ENCODE measurements at regions not wholly inside any gene's neighbourhood (a gene's known extent, or its start where the extent isn't known, plus 50 kb on each side); places are given as distances from the start of the nearest gene placed in this dataset.

DNA sequence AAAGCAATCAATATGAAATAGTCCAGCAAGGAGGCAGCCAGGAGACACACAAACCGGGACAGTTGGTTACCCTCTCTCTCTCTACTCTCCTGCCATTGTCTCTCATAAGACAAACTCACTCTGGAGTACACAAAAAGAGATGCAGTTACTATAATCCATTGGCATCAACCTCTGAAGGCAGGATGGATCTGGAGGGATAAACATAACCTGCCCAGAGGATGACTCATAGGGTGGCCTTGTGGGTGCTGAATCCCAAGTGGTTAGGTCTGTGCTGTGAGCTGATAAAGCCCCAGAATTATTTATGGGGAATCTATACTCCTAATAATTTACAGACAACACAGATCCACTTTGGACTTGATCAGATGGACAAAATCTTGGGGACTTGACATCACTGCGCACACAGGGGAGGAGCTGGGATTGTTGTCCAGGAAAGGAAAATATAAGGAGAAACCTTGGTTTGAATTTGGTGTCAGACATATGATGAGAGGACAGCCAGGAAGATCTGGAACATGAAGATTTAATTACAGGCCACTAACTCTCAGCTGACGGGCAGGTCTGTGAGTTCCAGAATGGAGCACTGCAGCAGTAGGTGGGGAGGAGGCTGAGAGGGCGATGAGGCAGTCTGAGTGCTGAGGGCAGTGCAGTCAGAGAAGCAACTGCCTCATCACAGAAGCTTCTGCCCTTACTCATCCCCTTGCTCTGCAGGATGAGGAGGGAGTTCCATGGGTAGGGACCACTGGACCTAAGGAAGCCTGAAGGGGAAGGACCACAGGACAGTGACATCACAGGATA lies 113.9 kb upstream of the PRSS58 start:
- no peak overlapping the region for H3K27ac ChIP-seq
- H3F3A ChIP-seq (ENCODE audit: insufficient read depth, low read depth): peaks cover 27% of the 10 kb centered on the region
- peaks cover 9% of the 10 kb centered on the region; the same call in 1 of the 2 replicates for H3K9me3 ChIP-seq (ENCODE audit: insufficient read depth, low read depth)
- no peaks in the 10 kb centered on the region for H3K27me3 ChIP-seq (ENCODE audit: insufficient read depth, low read depth)
- no peaks in the 10 kb centered on the region for H3K9me2 ChIP-seq (ENCODE audit: insufficient read depth)
- H2AFZ ChIP-seq: no peak overlapping the region
- no peaks in the 10 kb centered on the region for H3K36me3 ChIP-seq (ENCODE audit: low read depth)
- H3K4me3 ChIP-seq: no peak overlapping the region
- ChIA-PET POLR2A (ENCODE audit: unreplicated experiment) (no interaction called here), CTCF (no interaction called here)
- no peaks in the 10 kb centered on the region for H4K20me1 ChIP-seq (ENCODE audit: insufficient read depth)
- TF ChIP-seq, protein P1, sequence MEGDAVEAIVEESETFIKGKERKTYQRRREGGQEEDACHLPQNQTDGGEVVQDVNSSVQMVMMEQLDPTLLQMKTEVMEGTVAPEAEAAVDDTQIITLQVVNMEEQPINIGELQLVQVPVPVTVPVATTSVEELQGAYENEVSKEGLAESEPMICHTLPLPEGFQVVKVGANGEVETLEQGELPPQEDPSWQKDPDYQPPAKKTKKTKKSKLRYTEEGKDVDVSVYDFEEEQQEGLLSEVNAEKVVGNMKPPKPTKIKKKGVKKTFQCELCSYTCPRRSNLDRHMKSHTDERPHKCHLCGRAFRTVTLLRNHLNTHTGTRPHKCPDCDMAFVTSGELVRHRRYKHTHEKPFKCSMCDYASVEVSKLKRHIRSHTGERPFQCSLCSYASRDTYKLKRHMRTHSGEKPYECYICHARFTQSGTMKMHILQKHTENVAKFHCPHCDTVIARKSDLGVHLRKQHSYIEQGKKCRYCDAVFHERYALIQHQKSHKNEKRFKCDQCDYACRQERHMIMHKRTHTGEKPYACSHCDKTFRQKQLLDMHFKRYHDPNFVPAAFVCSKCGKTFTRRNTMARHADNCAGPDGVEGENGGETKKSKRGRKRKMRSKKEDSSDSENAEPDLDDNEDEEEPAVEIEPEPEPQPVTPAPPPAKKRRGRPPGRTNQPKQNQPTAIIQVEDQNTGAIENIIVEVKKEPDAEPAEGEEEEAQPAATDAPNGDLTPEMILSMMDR (conservative IDR thresholded peaks at IDR 0.05): no peak
- no peak for TF ChIP-seq EZH2 (IDR thresholded peaks at IDR 0.05; ENCODE audit: low read depth)
- BruUV-seq (replicated peaks): no TSS peak
- intact Hi-C loops (cut with micrococcal nuclease; ENCODE audit: unreplicated experiment): no loop called here
- H3K4me1 ChIP-seq (replicated peaks; ENCODE audit: insufficient read depth): peaks cover 45% of the 10 kb centered on the region
- DNase-seq: no peak
- 0 out of 2 replicates have a peak overlapping the region, but pooled peaks have one; percentile 1 for H3K4me2 ChIP-seq
- no peaks in the 10 kb centered on the region for H3K79me2 ChIP-seq (ENCODE audit: low read depth)

GRCh38 chr7:142365410-142365842 lies 107.6 kb upstream of the PRSS58 start:
- Histone ChIP-seq H3K4me2 (no peak overlapping the region), H3K4me1 (replicated peaks; ENCODE audit: insufficient read depth) (no peaks in the 10 kb centered on the region), H3K4me3 (no peak overlapping the region), H4K20me1 (ENCODE audit: insufficient read depth) (no peaks in the 10 kb centered on the region), H2AFZ (no peak overlapping the region), H3K9me2 (ENCODE audit: insufficient read depth) (no peaks in the 10 kb centered on the region), H3K27ac (no peak overlapping the region), H3F3A (ENCODE audit: insufficient read depth, low read depth) (no peaks in the 10 kb centered on the region), H3K9me3 (ENCODE audit: insufficient read depth, low read depth) (peaks cover 9% of the 10 kb centered on the region), H3K36me3 (ENCODE audit: low read depth) (no peaks in the 10 kb centered on the region), H3K79me2 (ENCODE audit: low read depth) (no peaks in the 10 kb centered on the region), H3K27me3 (ENCODE audit: insufficient read depth, low read depth) (no peaks in the 10 kb centered on the region)
- ChIA-PET CTCF (interaction anchor here (0.6 kb wide), 1 partner anchor 446 kb away, joined by 4 read pairs; no protein-coding TSS in a partner anchor), POLR2A (ENCODE audit: unreplicated experiment) (no interaction called here)
- intact Hi-C loops (cut with micrococcal nuclease; ENCODE audit: unreplicated experiment): no loop called here
- no TSS peak for BruUV-seq (replicated peaks)
- TF ChIP-seq, protein P1 (conservative IDR thresholded peaks at IDR 0.05): no peak
- no peak for TF ChIP-seq EZH2 (IDR thresholded peaks at IDR 0.05; ENCODE audit: low read depth)
- DNase-seq: no peak

GRCh38 chr7:142364551-142364950 lies 106.7 kb upstream of the PRSS58 start:
- Histone ChIP-seq H3K4me3 (no peak overlapping the region), H3F3A (ENCODE audit: insufficient read depth, low read depth) (no peaks in the 10 kb centered on the region), H3K36me3 (ENCODE audit: low read depth) (no peaks in the 10 kb centered on the region), H2AFZ (no peak overlapping the region), H4K20me1 (ENCODE audit: insufficient read depth) (no peaks in the 10 kb centered on the region), H3K9me2 (ENCODE audit: insufficient read depth) (no peaks in the 10 kb centered on the region), H3K4me2 (no peak overlapping the region), H3K9me3 (ENCODE audit: insufficient read depth, low read depth) (peaks cover 9% of the 10 kb centered on the region), H3K4me1 (replicated peaks; ENCODE audit: insufficient read depth) (no peaks in the 10 kb centered on the region), H3K79me2 (ENCODE audit: low read depth) (no peaks in the 10 kb centered on the region), H3K27ac (no peak overlapping the region), H3K27me3 (ENCODE audit: insufficient read depth, low read depth) (no peaks in the 10 kb centered on the region)
- no peak for DNase-seq
- TF ChIP-seq, protein P1 (conservative IDR thresholded peaks at IDR 0.05): no peak
- TF ChIP-seq EZH2 (IDR thresholded peaks at IDR 0.05; ENCODE audit: low read depth): no peak
- POLR2A ChIA-PET (ENCODE audit: unreplicated experiment): no interaction called here
- intact Hi-C loops (cut with micrococcal nuclease; ENCODE audit: unreplicated experiment): no loop called here
- no TSS peak for BruUV-seq (replicated peaks)
- CTCF ChIA-PET: interaction anchor here (1.1 kb wide), 1 partner anchor 41 kb away, joined by 8 read pairs; no protein-coding TSS in a partner anchor

Data from PC-9 (cell line).